ENCODE measurements at regions not wholly inside any gene's neighbourhood (a gene's known extent, or its start where the extent isn't known, plus 50 kb on each side); places are given as distances from the start of the nearest gene placed in this dataset.

DNA sequence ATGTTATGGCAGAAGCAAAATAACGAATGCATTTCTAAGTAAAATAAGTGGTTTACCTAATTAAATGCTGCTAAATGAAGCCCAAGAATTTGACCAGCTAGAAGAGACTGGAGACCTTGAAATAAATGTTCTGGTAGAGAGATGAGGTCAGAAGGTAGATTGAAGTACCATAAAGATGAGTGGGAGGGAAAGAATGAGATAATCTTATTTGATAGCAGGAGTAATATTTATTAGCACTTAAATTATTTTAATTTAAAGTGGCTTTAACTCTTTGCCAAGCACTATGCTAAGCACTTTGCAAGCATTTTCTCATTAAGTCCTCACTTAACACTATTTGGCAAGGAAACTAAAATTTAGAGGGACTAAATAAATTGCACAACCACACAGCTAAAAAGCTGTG lies 314.9 kb upstream of the CCDC54 start:
- ATAC-seq (ENCODE audit: low read depth) (no peak), DNase-seq (ENCODE audit: low spot score) (no peak)
- Histone ChIP-seq H3K36me3 (ENCODE audit: low read depth) (no peaks in the 10 kb centered on the region), H3K9me3 (ENCODE audit: severe bottlenecking) (no peaks in the 10 kb centered on the region), H3K4me1 (ENCODE audit: insufficient read depth, poor library complexity, severe bottlenecking) (no peaks in the 10 kb centered on the region), H3K27me3 (ENCODE audit: insufficient read depth, poor library complexity, severe bottlenecking) (no peaks in the 10 kb centered on the region), H3K27ac (ENCODE audit: poor library complexity, severe bottlenecking) (no peak overlapping the region), H3K4me3 (ENCODE audit: severe bottlenecking) (no peak overlapping the region)
- TF ChIP-seq, protein P1, sequence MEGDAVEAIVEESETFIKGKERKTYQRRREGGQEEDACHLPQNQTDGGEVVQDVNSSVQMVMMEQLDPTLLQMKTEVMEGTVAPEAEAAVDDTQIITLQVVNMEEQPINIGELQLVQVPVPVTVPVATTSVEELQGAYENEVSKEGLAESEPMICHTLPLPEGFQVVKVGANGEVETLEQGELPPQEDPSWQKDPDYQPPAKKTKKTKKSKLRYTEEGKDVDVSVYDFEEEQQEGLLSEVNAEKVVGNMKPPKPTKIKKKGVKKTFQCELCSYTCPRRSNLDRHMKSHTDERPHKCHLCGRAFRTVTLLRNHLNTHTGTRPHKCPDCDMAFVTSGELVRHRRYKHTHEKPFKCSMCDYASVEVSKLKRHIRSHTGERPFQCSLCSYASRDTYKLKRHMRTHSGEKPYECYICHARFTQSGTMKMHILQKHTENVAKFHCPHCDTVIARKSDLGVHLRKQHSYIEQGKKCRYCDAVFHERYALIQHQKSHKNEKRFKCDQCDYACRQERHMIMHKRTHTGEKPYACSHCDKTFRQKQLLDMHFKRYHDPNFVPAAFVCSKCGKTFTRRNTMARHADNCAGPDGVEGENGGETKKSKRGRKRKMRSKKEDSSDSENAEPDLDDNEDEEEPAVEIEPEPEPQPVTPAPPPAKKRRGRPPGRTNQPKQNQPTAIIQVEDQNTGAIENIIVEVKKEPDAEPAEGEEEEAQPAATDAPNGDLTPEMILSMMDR (IDR thresholded peaks at IDR 0.05; ENCODE audit: poor library complexity, severe bottlenecking) = no peak

DNA sequence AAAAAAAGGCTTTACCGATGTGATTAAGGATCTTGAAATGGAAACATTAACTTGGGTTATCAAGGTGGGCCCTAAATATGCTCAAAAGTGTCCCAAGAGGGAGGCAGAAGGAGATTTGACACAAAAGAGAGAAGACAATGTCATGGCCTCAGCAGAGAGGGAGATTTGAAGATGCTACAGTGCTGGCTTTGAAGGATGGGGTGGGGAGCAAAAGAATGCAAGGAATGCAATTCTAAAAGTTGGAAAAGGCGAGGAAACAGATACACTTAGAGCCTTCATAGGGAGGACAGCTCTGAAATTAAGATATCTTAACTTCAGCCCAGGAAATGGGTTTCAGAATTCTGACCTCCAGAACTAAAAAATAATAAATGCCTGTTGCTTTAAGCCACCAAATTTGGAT lies 314.5 kb upstream of the CCDC54 start:
- no peaks in the 10 kb centered on the region for H3K36me3 ChIP-seq (ENCODE audit: low read depth)
- H3K27ac ChIP-seq (ENCODE audit: poor library complexity, severe bottlenecking) = no peak overlapping the region
- DNase-seq (ENCODE audit: low spot score) (no peak), ATAC-seq (ENCODE audit: low read depth) (no peak)
- TF ChIP-seq, protein P1 (IDR thresholded peaks at IDR 0.05; ENCODE audit: poor library complexity, severe bottlenecking) = no peak
- H3K9me3 ChIP-seq (ENCODE audit: severe bottlenecking) = no peaks in the 10 kb centered on the region
- H3K27me3 ChIP-seq (ENCODE audit: insufficient read depth, poor library complexity, severe bottlenecking) = no peaks in the 10 kb centered on the region
- no peaks in the 10 kb centered on the region for H3K4me1 ChIP-seq (ENCODE audit: insufficient read depth, poor library complexity, severe bottlenecking)
- no peak overlapping the region for H3K4me3 ChIP-seq (ENCODE audit: severe bottlenecking)

GRCh38 chr3:107063351-107063750 lies 313.9 kb upstream of the CCDC54 start:
- no peak for ATAC-seq (ENCODE audit: low read depth)
- no peaks in the 10 kb centered on the region for H3K27me3 ChIP-seq (ENCODE audit: insufficient read depth, poor library complexity, severe bottlenecking)
- no peak overlapping the region for H3K4me3 ChIP-seq (ENCODE audit: severe bottlenecking)
- TF ChIP-seq, protein P1 (IDR thresholded peaks at IDR 0.05; ENCODE audit: poor library complexity, severe bottlenecking) = no peak
- no peak for DNase-seq (ENCODE audit: low spot score)
- no peaks in the 10 kb centered on the region for H3K36me3 ChIP-seq (ENCODE audit: low read depth)
- no peak overlapping the region for H3K27ac ChIP-seq (ENCODE audit: poor library complexity, severe bottlenecking)
- no peaks in the 10 kb centered on the region for H3K9me3 ChIP-seq (ENCODE audit: severe bottlenecking)
- no peaks in the 10 kb centered on the region for H3K4me1 ChIP-seq (ENCODE audit: insufficient read depth, poor library complexity, severe bottlenecking)

GRCh38 chr3:107064405-107065060 lies 312.7 kb upstream of the CCDC54 start:
- Histone ChIP-seq H3K27me3 (ENCODE audit: insufficient read depth, poor library complexity, severe bottlenecking) (no peaks in the 10 kb centered on the region), H3K36me3 (ENCODE audit: low read depth) (no peaks in the 10 kb centered on the region), H3K4me3 (ENCODE audit: severe bottlenecking) (no peak overlapping the region), H3K27ac (ENCODE audit: poor library complexity, severe bottlenecking) (no peak overlapping the region), H3K9me3 (ENCODE audit: severe bottlenecking) (no peaks in the 10 kb centered on the region), H3K4me1 (ENCODE audit: insufficient read depth, poor library complexity, severe bottlenecking) (peaks cover 6% of the 10 kb centered on the region)
- DNase-seq (ENCODE audit: low spot score) = no peak
- TF ChIP-seq, protein P1 (IDR thresholded peaks at IDR 0.05; ENCODE audit: poor library complexity, severe bottlenecking) = peak; percentile 91
- ATAC-seq (ENCODE audit: low read depth) = peak; percentile 70

DNA sequence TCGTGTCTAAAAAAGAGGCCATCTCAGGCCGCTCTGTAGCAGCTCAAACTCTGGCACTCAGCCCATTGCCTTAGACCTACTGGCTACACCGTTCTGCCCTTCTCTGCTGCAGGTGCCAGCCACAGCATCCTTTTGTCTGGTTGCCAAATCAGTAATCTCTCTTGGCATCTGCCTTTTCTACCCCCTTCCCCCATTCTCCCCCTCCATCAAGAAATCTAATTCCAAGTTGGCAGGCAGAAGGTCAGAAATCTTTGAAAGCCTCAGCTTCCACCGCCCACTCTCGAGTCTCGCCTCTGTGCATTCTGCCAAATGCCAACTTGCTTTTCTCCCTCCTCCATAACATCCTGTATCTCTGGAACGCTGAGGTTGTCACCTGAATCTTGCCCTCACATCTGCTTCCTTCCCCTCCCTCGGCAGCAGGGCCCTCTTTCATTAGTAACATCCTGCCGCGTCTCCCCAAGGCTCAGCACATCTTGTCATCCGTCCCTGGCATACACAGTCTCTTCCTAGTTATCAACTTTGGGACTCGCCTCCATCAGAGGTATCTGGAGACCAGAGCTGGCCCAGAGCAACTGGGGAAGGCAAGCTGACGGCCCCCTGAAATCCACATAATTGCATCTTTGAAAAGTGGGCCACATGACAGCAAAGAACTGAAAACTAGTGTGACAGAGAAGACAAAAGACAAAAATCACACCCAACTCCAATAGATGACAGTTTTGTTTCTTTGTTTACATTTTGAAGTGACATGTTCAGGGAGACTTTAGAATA lies 312.0 kb upstream of the CCDC54 start:
- H3K27ac ChIP-seq (ENCODE audit: poor library complexity, severe bottlenecking) = no peak overlapping the region
- no peaks in the 10 kb centered on the region for H3K36me3 ChIP-seq (ENCODE audit: low read depth)
- H3K4me3 ChIP-seq (ENCODE audit: severe bottlenecking) = no peak overlapping the region
- no peaks in the 10 kb centered on the region for H3K9me3 ChIP-seq (ENCODE audit: severe bottlenecking)
- H3K4me1 ChIP-seq (ENCODE audit: insufficient read depth, poor library complexity, severe bottlenecking) = peaks cover 6% of the 10 kb centered on the region
- TF ChIP-seq, protein P1 (IDR thresholded peaks at IDR 0.05; ENCODE audit: poor library complexity, severe bottlenecking) = no peak
- no peak for DNase-seq (ENCODE audit: low spot score)
- no peak for ATAC-seq (ENCODE audit: low read depth)
- H3K27me3 ChIP-seq (ENCODE audit: insufficient read depth, poor library complexity, severe bottlenecking) = no peaks in the 10 kb centered on the region
